C4-2B (cell line): ENCODE measurements at regions not wholly inside any gene's neighbourhood (a gene's known extent, or its start where the extent isn't known, plus 50 kb on each side); places are given as distances from the start of the nearest gene placed in this dataset.
"Not testable (repeated sequence)": the region's sequence is repeated elsewhere in the genome, so short reads cannot be mapped to it uniquely, and the experiment has no call there.

Experiments
- H3K27ac ChIP-seq: fragments of 450-650 bp; 2 replicates; pipeline ENCODE4 v1.5.1; 2017
- CTCF ChIP-seq: fragments of 450-650 bp; conservative IDR thresholded peaks from 2 replicates; pipeline ENCODE4 v1.5.1; 2017; ENCODE audit warnings: mild to moderate bottlenecking
- ZFX ChIP-seq: fragments of 450-650 bp; IDR thresholded peaks from 2 replicates; pipeline ENCODE4 v1.6.1; 2017

- no peak overlapping the region for H3K27ac ChIP-seq
Observed at GRCh38 chr6:44002067-44002592, 125.1 kb downstream of the MRPL14 start.

DNA sequence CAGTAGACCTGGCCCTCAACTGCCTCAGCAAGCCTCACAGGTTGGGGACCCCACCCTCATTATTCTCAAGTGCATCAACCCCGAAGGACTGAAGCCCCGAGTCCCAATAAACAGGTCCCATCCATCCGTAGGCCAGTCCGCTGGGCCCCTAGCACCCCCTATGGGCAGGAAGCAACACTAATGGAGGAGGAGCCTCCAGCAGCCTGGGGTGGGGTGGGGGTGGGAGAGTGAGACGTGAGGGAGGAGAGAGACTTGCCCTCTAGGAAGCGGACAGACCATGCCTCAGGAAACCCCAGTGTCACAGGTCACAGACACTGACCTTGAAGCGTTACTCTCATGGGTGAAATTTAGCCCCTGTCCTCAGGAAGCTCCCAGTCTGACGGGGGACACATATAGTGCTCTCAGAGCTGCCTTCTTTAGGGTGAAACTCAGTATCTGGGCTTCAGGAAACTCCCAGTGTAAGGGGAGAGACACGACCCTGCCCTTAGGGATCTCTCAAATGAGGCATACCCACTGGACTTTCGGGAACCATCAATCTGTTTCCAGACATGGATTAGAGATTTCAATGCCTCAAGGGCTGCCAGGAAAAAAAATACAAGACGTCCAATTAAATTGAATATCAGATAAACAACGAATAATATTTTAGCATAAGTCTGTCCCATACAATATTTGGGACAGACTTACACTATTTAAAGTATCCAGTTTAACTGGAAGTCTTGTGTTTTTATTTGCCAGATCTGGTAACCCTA is 125.8 kb downstream of the MRPL14 start:
- TF ChIP-seq CTCF, result no peak; the same call in 1 of the 2 replicates
- TF ChIP-seq ZFX, result no peak
- H3K27ac ChIP-seq, result no peak overlapping the region

More at GRCh38 chr6:44002067-44002592, 125.1 kb downstream of the MRPL14 start:
- no peak for TF ChIP-seq CTCF

DNA sequence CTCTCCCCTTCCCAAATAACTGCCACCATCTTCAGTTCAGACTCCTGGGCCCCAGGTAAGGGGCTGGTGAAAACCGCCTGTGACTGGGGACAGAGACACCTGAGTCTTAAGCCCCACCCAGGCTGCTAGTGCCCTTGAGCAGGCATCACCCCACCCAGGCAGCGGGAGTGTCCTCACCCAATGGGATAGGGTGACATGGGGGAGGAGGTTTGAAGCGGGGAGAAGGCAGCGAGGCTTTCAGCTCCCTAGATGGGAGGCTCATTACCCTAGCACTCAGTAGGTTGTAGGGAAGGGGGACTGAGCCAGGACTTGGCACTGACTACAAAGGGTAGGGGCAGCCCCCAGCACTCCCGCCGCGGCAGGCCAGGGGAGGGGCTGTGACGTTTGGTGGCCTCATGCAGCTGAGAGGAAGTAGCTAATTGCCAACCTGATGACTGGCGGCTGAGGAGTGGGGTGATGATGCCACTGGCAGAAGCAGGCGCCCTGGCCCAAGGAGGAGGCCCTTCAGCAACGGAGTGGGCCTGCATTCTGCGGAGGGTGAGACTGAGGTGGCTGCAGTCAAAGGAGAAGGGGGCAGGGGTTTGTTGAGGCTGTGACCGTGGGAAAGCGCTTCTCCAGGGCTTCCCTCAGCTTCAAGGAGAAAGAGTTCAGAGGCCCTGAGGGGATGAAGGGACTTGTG is 126.9 kb downstream of the MRPL14 start:
- no peak overlapping the region for H3K27ac ChIP-seq
- TF ChIP-seq CTCF (no peak), ZFX (no peak)

DNA sequence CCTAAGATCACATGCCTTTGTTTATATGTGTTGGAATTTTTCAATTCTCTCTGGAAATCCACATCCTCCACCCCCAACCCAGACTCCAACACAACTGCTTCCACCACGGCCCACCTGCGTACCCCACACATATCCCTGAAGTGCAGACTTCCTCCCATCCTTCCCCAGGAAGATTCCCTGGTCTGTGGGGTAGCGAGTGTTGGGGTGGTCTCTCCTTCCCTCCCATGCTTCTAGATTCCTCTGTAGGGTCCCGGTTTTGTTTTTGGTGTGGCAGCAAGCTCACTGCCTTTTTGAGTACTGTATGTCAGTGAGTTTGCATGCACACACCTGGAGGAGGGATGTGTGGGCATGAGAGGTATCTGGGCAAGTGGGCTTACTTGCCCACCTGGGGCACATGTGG is 127.6 kb downstream of the MRPL14 start:
- no peak for TF ChIP-seq ZFX
- TF ChIP-seq CTCF, result no peak
- H3K27ac ChIP-seq, result no peak overlapping the region

GRCh38 chr6:43998592-43999243 is 128.5 kb downstream of the MRPL14 start:
- H3K27ac ChIP-seq, result not testable (repeated sequence)

DNA sequence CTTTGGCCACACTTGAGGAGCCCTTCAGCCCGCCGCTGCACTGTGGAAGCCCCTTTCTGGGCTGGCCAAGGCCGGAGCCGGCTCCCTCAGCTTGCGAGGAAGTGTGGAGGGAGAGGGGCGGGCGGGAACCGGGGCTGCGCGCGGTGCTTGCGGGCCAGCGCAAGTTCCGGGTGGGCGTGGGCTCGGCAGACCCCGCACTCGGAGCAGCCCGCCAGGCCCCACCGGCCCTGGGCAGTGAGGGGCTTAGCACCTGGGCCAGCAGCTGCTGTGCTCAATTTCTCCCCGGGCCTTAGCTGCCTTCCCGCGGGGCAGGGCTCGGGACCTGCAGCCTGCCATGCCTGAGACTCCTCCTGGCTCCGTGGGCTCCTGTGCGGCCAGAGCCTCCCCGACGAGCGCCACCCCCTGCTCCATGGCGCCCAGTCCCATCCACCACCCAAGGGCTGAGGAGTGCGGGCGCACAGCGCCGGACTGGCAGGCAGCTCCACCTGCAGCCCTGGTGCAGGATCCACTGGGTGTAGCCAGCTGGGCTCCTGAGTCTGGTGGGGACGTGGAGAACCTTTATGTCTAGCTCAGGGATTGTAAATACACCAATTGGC is 129.2 kb downstream of the MRPL14 start:
- H3K27ac ChIP-seq, result not testable (repeated sequence)

GRCh38 chr6:43997345-43997677 is 129.9 kb downstream of the MRPL14 start:
- H3K27ac ChIP-seq, result no peak overlapping the region
- no peak for TF ChIP-seq CTCF
- TF ChIP-seq ZFX, result no peak
